ENCODE measurements at regions not wholly inside any gene's neighbourhood (a gene's known extent, or its start where the extent isn't known, plus 50 kb on each side); places are given as distances from the start of the nearest gene placed in this dataset.

GRCh38 chrX:143304518-143304917 lies 212.8 kb downstream of the SPANXN3 start:
- TF ChIP-seq CTCF (conservative IDR thresholded peaks at IDR 0.05) (no peak), EZH2 (IDR thresholded peaks at IDR 0.05; ENCODE audit: low read depth) (no peak)
